ENCODE measurements at regions not wholly inside any gene's neighbourhood (a gene's known extent, or its start where the extent isn't known, plus 50 kb on each side); places are given as distances from the start of the nearest gene placed in this dataset.

DNA sequence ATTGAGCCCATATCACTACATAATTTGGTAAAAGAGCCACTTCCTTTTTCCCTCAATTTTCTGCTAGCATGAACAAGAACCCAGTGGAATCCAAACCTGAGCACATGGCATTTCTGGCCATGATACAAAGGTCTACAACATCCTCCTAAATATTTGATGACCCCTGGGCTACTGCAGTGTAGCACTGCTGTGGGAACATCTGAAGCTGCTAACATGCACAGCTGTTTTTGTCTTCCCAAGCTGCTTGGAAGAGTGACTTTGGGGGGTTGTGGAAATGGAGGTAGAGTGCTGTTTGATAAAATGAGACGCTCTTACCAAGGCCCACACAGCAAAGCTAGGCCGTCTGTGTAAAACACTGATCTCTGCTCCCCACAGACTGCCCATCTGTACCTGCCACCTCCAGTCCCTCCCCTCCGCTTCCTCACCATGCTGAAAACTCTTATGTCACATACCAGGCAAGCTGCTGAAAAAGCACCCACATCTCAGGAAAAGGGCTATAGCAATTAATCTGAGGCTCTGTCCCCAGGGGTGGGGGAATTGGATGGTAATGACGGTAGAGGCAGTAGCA, 197.2 kb upstream of the HNRNPA3 start:
- no TSS peak for BruUV-seq (replicated peaks)
- ChIA-PET POLR2A (no interaction called here), CTCF (no interaction called here)
- H3K4me1 Mint-ChIP-seq (ENCODE audit: low read depth, unreplicated experiment), result no peaks in the 10 kb centered on the region
- Histone ChIP-seq H3K9me3 (no peaks in the 10 kb centered on the region), H3K27me3 (replicated peaks; ENCODE audit: control insufficient read depth, insufficient read depth, low read length) (no peaks in the 10 kb centered on the region), H3K36me3 (ENCODE audit: control insufficient read depth, insufficient read depth, low read length) (no peaks in the 10 kb centered on the region), H3K4me3 (ENCODE audit: low read depth, low read length) (no peak overlapping the region), H3K4me1 (no peaks in the 10 kb centered on the region)
- H3K27me3 Mint-ChIP-seq (ENCODE audit: insufficient read depth, unreplicated experiment), result peaks cover 10% of the 10 kb centered on the region
- no peak for DNase-seq
- no peaks in the 10 kb centered on the region for H3K9me3 Mint-ChIP-seq (ENCODE audit: unreplicated experiment)
- intact Hi-C loops (cut with micrococcal nuclease; ENCODE audit: unreplicated experiment), result no loop called here
- TF ChIP-seq, protein P1, sequence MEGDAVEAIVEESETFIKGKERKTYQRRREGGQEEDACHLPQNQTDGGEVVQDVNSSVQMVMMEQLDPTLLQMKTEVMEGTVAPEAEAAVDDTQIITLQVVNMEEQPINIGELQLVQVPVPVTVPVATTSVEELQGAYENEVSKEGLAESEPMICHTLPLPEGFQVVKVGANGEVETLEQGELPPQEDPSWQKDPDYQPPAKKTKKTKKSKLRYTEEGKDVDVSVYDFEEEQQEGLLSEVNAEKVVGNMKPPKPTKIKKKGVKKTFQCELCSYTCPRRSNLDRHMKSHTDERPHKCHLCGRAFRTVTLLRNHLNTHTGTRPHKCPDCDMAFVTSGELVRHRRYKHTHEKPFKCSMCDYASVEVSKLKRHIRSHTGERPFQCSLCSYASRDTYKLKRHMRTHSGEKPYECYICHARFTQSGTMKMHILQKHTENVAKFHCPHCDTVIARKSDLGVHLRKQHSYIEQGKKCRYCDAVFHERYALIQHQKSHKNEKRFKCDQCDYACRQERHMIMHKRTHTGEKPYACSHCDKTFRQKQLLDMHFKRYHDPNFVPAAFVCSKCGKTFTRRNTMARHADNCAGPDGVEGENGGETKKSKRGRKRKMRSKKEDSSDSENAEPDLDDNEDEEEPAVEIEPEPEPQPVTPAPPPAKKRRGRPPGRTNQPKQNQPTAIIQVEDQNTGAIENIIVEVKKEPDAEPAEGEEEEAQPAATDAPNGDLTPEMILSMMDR (IDR thresholded peaks at IDR 0.05; ENCODE audit: insufficient read depth in 1 of 2, low read depth in 1 of 2, low read length in 1 of 2, severe bottlenecking in 1 of 2, unreplicated experiment in 1 of 2), result no peak
- no peaks in the 10 kb centered on the region for H3K36me3 Mint-ChIP-seq (ENCODE audit: insufficient read depth, unreplicated experiment)
- H3K27ac Mint-ChIP-seq (ENCODE audit: unreplicated experiment), result no peak overlapping the region
- H3K4me3 Mint-ChIP-seq (ENCODE audit: unreplicated experiment), result no peak overlapping the region

GRCh38 chr2:177020524-177021119, 192.0 kb upstream of the HNRNPA3 start:
- intact Hi-C loops (cut with micrococcal nuclease; ENCODE audit: unreplicated experiment), result no loop called here
- H3K27me3 Mint-ChIP-seq (ENCODE audit: insufficient read depth, unreplicated experiment), result peaks cover 17% of the 10 kb centered on the region
- H3K36me3 Mint-ChIP-seq (ENCODE audit: insufficient read depth, unreplicated experiment), result no peaks in the 10 kb centered on the region
- H3K4me1 Mint-ChIP-seq (ENCODE audit: low read depth, unreplicated experiment), result no peaks in the 10 kb centered on the region
- no peak overlapping the region for H3K4me3 Mint-ChIP-seq (ENCODE audit: unreplicated experiment)
- POLR2A ChIA-PET, result no interaction called here
- no peak overlapping the region for H3K27ac Mint-ChIP-seq (ENCODE audit: unreplicated experiment)
- no peaks in the 10 kb centered on the region for H3K4me1 ChIP-seq
- CTCF ChIA-PET, result no interaction called here
- H3K36me3 ChIP-seq (ENCODE audit: control insufficient read depth, insufficient read depth, low read length), result no peaks in the 10 kb centered on the region
- no peaks in the 10 kb centered on the region for H3K9me3 ChIP-seq
- peaks cover 1% of the 10 kb centered on the region; the same call in 1 of the 2 replicates for H3K27me3 ChIP-seq (replicated peaks; ENCODE audit: control insufficient read depth, insufficient read depth, low read length)
- BruUV-seq (replicated peaks), result no TSS peak
- H3K4me3 ChIP-seq (ENCODE audit: low read depth, low read length), result no peak overlapping the region
- TF ChIP-seq, protein P1 (IDR thresholded peaks at IDR 0.05; ENCODE audit: insufficient read depth in 1 of 2, low read depth in 1 of 2, low read length in 1 of 2, severe bottlenecking in 1 of 2, unreplicated experiment in 1 of 2), result no peak
- no peak for DNase-seq
- no peaks in the 10 kb centered on the region for H3K9me3 Mint-ChIP-seq (ENCODE audit: unreplicated experiment)

GRCh38 chr2:177021706-177022343, 190.8 kb upstream of the HNRNPA3 start:
- POLR2A ChIA-PET, result no interaction called here
- no peak for DNase-seq
- H3K27me3 Mint-ChIP-seq (ENCODE audit: insufficient read depth, unreplicated experiment), result peaks cover 11% of the 10 kb centered on the region
- H3K36me3 Mint-ChIP-seq (ENCODE audit: insufficient read depth, unreplicated experiment), result no peaks in the 10 kb centered on the region
- H3K27ac Mint-ChIP-seq (ENCODE audit: unreplicated experiment), result no peak overlapping the region
- Histone ChIP-seq H3K9me3 (no peaks in the 10 kb centered on the region), H3K4me3 (ENCODE audit: low read depth, low read length) (no peak overlapping the region), H3K27me3 (replicated peaks; ENCODE audit: control insufficient read depth, insufficient read depth, low read length) (peaks cover 1% of the 10 kb centered on the region; the same call in 1 of the 2 replicates), H3K4me1 (no peaks in the 10 kb centered on the region), H3K36me3 (ENCODE audit: control insufficient read depth, insufficient read depth, low read length) (no peaks in the 10 kb centered on the region)
- CTCF ChIA-PET, result no interaction called here
- no TSS peak for BruUV-seq (replicated peaks)
- no peaks in the 10 kb centered on the region for H3K9me3 Mint-ChIP-seq (ENCODE audit: unreplicated experiment)
- H3K4me3 Mint-ChIP-seq (ENCODE audit: unreplicated experiment), result no peak overlapping the region
- intact Hi-C loops (cut with micrococcal nuclease; ENCODE audit: unreplicated experiment), result no loop called here
- TF ChIP-seq, protein P1 (IDR thresholded peaks at IDR 0.05; ENCODE audit: insufficient read depth in 1 of 2, low read depth in 1 of 2, low read length in 1 of 2, severe bottlenecking in 1 of 2, unreplicated experiment in 1 of 2), result no peak
- H3K4me1 Mint-ChIP-seq (ENCODE audit: low read depth, unreplicated experiment), result no peaks in the 10 kb centered on the region

Data from Caco-2 (cell line).